Vagina (tissue), 2 donors: ENCODE measurements at regions not wholly inside any gene's neighbourhood (a gene's known extent, or its start where the extent isn't known, plus 50 kb on each side); places are given as distances from the start of the nearest gene placed in this dataset.

ENCODE experiments used
- CTCF ChIP-seq, 3 experiments: fragments of 450-650 bp in 2 of 3; fragments of 200-600 bp in 1 of 3; sonication (generic) in 1 of 3; IDR thresholded peaks; one replicate each; pipeline ENCODE4 v1.5.1; 2017 to 2019; ENCODE audit warnings: antibody characterized with exemption in 3 of 3, mild to moderate bottlenecking in 2 of 3, moderate library complexity in 2 of 3
- POLR2A ChIP-seq, 2 donors: fragments of 450-650 bp; IDR thresholded peaks; one replicate each; pipeline ENCODE4 v1.6.1; 2017; ENCODE audit warnings: antibody characterized with exemption in 2 of 2, mild to moderate bottlenecking in 2 of 2, moderate library complexity in 2 of 2
- POLR2AphosphoS5 ChIP-seq, 2 donors: sonication (generic); formaldehyde crosslinking; IDR thresholded peaks; one replicate each; pipeline ENCODE4 v1.9.0; 2017; ENCODE audit warnings: antibody characterized with exemption in 2 of 2, mild to moderate bottlenecking in 2 of 2, low read depth in 1 of 2; ENCODE audit not compliant: insufficient read depth in 1 of 2

- TF ChIP-seq POLR2AphosphoS5 (IDR thresholded peaks at IDR 0.05; ENCODE audit: insufficient read depth in 1 of 2, low read depth in 1 of 2): no peak
- no peak for TF ChIP-seq CTCF (IDR thresholded peaks at IDR 0.05)
- no peak for TF ChIP-seq POLR2A (IDR thresholded peaks at IDR 0.05)
Observed at GRCh38 chr16:52624891-52625290, 77.9 kb upstream of the TOX3 start.
